Stimulated activated CD4-positive, alpha-beta T cell treated with anti-CD3 and anti-CD28 coated beads, Interleukin-12 subunit alpha, Interleukin-12 subunit beta, amount 100 ng/mL, for 24 hours (primary cell): ENCODE measurements at regions not wholly inside any gene's neighbourhood (a gene's known extent, or its start where the extent isn't known, plus 50 kb on each side); places are given as distances from the start of the nearest gene placed in this dataset.

Experiments
- DNase-seq, 2 experiments: peaks; one replicate each; pipeline ENCODE4 v3.0.0-alpha.2; 2020; ENCODE audit warnings: low read depth in 2 of 2

DNA sequence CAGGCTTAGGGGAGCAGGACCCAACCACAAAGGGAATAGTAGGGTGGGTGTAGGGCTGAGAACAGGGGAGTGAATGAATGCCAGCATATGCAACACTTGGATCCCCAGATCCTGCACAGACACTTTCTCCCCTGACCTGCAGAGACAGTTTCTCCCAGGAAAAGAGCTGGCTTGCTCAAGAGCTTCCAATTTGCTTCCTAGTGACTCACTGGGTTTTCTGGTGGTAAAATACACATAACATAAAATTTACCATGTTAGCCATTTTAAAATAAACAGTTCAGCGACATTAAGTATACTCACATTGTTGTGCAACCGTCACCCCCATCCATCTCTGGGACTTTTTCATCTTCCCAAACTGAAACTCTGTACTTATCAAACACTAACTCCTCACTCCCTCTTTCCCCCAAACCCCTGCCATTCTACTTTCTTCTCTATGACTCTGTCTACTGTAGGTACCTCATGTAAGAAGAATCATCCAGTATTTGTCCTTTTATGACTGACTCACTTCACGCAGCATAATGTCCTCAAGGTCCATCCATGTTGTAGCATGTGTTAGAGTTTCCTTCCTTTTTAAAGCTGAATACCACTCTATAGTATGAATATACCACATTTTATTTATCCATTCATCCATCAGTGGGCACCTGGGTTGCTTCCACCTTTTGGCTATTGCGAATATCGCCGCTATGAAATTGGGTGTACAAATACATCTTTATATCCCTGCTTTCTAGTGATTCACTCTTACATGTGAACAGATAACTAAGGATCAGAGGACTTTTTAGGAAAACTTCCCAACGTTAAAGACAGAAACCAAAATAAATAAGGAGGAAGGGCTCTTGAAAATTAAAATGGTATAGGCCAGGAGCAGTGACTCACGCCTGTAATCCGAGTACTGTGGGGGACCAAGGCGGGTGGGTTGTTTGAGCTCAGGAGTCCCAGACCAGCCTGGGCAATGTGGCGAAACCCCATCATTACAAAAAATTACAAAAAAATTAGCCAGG is 95.6 kb upstream of the TJP1 start:
- DNase-seq: no peak

DNA sequence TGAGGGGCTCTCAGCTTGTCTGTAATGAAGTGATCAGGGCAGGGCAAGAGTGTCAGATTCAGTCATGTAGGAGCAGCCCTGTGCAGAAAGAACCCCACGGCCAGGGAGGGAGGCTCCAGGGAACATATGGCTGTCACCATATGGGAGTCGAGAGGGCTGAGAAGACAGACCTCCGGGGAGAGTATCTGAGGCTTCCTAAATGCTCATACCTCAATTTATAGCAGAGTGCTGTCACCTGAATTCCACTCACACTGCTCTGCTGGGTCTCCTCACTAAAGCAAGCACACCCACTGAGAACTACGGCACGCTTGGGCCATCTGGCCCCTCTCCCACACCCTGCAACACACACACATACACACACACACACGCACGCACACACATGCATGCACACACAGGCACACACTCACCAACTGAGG is 92.3 kb upstream of the TJP1 start:
- DNase-seq: no peak

DNA sequence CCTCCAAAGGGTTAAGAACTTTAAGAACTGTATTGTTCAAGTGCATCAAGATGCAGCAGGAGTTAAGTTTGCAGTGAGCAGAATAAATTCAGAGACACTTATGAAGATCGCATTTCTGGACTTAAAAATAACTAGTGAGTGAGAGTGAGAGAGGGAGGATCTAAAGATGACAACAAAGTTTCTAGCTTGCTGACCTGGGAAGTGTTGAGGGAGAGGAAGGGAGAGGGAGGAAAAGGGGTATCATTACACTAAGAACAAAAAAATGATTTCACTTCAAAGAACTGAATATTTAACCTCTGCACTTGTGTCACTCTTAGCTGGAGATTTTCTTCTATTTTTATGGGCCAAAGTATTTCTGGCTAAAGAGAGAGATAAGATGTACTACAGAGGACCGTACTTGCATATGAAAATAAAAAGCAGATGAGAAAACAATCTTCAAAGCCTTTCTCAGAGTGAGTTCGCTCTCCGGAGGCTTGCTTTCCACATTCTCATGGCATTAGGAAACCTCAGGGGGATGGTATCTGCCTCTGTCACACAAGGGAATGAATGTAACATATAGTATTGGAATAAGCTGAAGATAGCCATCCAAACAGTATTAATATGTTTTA is 91.4 kb upstream of the TJP1 start:
- DNase-seq: no peak

DNA sequence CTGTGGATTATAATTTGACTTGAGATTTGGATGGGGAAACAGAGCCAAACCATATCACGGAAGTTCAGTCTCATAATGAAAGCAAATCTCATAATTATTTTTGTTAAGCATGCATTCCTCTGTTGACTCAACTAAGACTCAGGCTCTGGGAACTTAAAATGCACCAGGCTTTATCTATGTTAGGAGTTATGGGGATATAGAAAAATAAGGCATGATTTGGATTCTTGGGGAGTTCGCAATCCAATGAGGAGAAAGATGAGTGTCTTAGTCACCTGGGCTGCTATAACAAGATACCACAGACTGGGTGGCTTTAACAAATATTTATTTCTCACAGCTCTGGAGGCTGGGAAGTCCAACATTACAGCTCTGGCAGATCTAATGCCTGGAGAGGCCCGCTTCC is 89.4 kb upstream of the TJP1 start:
- DNase-seq: no peak

DNA sequence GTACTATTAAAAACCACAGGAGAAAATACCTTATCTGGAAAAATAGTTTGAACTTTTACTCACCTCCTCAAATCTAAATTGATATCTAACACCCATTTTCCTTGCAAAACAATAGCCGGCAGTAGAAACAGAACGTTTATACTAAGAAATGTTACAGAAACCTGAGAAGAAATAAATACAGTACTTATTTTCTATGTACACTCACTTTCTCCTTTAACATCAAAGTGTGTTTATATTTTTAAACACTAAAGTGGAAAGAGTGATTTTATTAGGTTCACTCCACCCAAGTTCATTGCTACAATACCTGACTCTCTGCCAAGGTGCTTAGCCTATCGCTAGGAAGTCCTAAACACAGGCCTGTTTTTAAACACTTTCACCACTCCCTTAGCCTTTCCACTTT is 87.8 kb upstream of the TJP1 start:
- no peak for DNase-seq

DNA sequence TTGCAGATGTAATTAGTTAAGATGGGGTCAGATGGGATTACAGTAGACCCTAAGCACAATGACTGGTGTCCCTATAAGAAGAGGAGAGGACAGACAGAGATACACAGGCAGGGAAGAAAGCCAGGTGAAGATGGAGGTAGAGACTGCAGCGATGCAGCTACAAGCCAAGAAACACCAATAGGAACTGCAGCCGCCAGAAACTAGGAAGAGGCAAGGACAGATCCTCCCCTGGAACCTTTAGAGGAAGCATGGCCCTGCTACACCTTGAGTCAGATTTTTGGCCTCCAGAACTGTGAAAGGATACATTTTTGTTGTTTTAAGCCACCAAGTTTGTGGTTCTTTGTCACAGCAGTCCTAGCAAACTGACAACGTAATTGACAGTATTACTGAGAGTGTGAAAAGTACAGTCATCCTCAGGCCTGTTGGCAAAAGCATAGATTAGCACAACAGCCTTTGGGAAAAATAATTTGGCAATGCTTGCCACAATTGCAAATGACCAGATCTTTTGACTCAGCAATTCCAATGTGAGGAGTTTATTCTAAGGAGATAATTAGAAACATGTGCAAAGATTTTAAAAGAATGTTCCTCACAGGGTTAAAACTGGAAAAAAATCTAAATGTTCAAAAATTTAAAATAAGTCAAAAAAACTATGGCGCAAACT is 82.6 kb upstream of the TJP1 start:
- no peak for DNase-seq

DNA sequence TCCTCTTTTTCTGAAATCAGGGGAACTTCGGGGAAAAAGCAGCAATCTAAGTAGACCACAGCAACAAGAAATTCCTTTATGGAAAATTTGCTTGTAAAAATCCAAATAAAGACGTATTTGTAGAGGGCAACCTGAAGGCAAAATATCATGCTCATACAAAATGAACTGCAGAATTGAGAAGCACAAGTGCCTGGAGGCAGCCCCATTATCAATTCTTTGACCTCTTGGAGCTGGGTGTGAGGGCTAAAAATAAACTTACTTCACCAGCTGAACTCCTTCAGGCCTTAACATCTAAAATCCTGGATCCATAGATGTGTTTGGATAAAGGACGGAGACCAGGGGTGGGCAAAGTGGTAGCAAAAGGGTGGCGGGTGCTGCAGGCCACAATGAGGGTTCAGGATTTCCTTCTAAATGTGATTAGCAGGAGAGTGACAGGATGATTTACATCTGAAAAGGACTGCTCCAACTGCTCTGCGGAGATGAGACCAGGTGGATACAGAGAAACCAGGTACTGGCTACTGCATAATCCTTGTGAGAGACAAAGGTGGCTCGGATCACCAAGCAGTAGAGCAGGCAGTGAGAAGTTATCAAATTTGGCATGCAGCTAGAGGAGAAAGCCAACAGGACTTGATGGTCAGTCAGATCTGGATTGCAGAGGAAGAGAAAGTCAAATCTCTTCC is 81.7 kb upstream of the TJP1 start:
- DNase-seq: no peak

DNA sequence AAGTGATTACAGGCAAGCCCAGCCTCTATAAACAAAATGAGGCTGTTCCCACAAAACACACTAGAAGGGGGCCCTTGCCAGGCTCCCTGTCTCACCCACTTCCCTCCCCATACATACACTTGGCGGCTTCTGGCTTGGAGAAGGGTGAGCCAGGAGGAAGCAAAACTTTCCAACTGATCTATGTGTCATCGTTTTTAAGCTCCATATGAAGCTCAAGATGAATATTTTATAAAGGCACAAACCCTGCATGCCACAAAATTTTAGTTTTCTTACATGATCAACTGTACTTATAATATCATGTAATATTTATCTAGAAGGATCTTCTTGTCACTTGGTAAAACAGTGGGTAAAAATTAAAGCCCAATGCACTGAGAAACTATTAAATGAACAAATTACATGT is 80.8 kb upstream of the TJP1 start:
- DNase-seq: no peak

DNA sequence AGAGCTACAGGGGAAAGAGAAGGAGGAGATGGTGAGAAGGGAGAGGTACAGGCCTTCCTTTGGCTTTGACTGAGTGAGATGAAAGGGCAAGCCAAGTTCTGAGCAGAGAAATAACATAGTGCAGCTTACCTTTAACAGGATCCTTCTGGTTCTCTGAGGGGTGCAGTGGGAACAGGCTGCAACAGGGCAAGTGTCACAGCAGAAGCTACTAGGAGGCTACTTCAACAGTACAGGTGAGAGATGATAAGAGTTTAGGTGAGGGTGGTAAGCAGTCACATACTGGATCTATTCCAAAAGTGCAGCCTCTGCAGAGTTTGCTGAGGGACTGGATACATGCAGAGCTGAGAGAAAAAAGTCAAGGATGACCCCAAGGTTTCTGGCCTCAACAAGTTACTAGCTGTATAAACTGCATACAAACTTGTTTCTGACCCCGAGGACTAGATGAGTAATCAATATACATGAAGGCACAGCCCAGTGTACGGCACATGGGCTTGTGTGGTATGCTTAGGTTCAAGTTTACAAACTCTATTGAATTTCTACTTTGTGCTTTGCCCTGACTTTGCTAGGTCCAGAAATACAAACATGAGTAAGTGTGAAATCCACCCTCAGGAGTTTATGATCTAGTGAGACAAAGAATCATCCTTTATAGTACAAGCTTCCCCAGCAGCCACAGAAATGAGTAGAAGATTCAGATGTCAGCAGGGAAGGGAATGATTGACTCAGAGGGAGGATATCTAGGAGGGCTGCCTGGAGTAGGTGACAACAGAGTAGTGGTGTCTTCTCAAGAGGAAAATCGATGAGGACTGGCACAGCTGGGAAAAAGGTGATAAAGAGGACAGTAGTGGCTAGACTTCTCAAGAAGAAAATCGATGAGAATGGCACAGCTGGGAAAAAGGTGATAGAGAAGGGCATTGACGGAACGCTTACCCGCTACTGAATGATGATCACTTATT is 78.2 kb upstream of the TJP1 start:
- DNase-seq: no peak

DNA sequence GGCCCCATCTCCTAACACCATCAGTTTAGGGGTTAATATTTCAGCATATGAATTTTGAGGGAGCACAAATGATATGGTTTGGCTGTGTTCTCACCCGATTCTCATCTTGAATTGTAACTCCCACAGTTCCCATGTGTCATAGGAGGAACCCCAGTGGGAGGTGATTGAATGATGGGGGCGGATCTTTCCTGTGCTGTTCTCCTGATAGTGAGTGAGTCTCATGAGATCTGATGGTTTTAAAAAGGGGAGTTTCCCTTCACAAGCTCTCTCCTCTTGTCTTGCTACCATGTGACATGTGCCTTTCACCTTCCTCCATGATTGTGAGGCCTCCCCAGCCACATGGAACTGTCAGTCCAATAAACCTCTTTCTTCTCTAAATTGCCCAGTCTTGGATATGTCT is 73.8 kb upstream of the TJP1 start:
- no peak for DNase-seq

DNA sequence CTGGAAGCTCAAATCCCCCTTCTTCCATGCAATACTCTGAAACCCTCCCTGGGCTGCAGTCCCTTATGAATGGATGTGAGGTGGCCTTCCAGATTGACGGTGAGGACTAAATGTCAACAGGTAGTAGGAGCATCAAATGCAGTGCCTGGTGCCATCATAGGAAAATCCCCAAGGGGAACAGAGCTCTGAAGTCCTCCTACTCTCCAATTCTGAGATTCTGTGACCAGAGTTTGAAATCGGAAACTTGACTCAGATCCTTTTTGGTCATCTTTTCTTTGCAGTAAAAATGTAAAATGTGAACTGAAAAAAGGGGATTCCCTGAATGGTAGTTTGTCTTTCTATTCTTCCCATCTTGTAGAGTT is 68.8 kb upstream of the TJP1 start:
- DNase-seq: no peak

DNA sequence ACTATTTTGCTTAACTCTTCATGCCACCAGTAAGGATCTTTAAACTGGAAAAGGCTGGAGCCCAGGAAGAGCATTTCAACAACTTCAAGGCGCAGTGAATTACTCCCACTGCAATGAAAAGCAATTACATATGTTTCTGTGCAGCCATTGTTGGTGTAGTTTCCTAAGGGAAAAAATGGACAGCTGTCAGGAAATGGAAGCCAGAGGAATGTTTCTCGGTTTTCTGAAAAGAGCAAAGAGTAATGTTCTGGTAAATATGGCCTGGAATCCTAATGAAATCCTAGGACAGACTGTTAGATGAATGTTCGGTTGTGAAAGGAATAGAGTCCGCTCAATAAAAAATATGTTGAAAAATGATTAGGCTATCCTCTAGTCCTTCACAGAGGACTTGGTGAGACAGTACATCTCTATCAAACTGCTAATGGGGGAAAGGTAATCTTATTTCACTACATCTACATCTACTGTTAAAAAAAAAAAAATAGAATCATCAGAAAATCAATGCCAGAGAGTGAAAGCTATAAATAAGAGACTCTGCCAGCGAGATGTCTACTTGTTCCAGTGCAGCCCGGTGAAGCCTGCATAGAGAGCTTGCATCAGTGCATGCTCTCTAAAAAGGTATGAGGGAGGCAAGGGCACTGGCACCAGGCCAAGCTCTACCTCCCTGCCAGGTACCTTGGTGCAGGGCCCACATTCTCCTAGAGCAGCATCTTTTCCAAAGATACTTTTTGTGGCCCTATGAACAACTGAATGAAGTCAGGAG is 68.2 kb upstream of the TJP1 start:
- DNase-seq: no peak

DNA sequence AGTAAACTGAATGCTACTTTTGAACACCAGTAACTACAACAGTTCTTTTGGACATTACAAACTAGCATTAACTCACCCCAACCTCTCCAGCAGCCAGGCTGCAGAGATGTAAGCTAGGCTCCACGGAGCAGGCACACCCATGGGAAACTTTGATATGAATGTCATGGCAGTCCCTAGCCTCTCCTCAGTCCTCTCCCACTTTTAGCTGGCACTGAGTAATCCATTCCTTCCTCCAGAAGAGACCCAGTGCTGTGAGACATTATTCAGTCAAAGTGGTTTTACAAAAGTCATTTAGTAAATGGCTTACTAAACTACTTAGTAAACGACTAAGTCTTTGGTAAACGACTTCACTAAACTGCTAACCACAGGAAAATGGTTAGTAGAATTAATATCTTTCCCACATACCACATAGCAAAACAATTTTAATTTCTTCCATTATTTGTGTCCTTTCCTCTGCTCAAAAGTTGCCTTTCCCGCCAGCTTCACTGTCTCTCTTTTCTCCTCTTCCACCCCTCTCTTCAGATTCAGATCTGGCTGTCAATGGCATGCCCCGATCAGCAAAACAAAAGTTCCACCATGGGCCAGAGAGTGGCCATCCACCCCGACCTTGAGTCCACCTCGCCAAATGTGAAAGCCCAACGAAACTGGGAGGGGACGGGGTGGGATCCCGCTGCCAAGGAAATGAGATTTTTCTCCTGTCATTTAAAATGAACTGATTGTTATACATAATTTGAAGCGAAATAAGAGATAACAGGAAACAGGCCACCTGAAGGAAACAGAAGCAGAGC is 67.5 kb upstream of the TJP1 start:
- no peak for DNase-seq

DNA sequence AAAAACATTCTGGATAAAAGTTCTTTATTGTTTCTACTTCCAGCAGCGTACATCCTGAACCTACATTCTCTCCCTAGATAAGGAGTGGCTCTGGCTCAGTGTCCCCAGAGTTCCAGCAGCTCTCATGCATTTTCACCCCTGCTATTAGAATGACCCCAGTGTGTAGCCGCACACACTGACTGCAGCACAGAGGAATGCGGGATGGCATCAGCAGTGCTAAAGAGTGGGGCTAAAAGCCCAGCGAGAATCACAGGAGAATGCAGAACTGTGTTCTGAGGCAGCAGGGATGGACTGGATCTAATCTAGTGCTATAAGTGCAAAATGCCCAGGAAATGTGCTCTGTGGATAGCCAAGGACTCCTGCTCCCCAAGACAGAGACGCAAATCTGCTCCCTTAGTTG is 66.4 kb upstream of the TJP1 start:
- DNase-seq: no peak

DNA sequence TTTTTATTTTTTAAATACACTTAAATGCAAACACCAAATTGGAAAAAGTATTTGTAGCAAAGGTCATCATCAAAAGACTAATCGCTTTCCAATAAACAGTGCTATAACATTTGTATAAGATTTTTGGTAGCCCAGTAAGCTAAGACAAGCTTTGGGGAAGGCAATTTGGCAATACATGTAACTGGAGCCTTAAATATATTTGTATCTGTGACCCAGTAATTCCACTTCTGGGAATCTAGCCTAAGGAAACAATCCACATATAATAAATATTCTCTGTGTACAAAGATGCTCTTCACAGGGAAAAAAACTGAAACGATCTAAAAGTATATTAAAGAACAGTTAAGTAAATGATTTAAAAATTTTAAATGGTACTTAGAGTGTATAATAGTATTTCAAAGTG is 65.5 kb upstream of the TJP1 start:
- no peak for DNase-seq

DNA sequence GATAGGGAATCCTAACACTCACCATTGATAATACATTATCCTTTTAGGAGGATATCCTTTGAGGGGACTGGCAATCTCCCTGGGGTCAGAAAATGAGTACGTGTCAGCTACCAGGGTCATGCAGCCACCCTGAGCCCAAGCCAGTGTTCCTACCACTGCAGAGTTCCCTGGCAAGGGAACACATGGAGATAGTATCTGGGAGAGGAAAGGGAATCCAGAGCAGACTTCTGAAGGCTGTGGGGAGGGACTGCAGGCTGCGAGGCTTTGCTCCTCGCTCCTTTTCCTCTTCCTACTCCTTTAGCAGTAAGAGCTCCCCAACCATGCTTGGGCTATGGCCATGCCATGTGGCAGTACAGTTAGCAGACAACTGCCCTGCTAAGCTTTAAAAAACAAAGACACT is 62.9 kb upstream of the TJP1 start:
- no peak for DNase-seq

DNA sequence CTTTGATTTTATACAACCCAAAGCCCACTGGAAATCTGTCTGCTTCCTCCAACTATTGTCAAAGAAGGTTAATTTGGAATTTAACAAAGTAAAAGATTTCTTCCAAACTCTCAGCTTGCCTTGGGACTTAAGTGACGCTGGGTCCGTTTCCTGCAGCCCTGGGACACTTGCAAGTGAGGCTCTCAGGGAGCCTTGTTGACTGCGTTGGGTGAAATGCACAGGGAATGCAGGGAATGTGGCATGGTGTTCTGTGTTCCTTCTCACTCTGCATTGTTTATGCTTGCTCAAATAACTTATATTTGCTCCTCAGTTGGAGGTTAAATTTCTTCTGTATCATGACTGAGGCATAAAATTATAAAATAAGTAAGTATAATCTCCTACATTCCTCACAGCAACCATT is 60.9 kb upstream of the TJP1 start:
- no peak for DNase-seq

DNA sequence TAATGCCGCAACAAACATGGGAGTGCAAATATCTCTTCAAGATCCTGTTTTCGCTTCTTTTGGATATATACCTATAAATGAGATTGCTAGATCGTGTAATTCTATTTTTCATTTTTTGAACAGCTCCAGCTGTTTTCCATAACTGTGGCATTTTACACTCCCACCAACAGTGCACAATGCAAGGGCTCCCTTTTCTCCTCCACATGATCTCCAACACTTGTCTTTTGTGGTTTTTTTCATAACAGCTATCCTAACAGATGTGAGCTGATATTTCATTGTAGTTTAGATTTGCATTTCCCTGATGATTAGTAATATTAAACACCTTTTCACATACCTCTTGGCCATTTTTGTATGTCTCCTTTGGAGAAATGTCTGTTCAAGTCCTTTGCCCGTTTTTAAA is 58.6 kb upstream of the TJP1 start:
- DNase-seq: no peak

DNA sequence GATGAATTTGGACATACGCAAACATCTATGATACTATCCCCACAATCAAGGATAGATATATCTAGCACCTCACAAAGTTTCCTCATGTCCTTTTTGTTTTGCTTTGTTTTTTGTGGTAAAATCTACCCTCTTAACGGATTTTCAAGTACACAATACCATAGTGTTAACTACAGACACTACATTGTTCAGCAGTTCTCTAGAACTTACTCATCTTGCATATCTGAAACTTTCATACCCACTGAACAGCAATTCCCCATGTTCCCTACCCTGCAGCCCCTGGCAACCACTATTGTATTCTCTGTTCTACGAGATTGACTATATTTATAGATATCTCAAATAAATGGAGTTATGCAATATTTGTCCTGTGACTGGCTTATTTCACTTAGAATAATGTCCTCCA is 58.1 kb upstream of the TJP1 start:
- DNase-seq: no peak

DNA sequence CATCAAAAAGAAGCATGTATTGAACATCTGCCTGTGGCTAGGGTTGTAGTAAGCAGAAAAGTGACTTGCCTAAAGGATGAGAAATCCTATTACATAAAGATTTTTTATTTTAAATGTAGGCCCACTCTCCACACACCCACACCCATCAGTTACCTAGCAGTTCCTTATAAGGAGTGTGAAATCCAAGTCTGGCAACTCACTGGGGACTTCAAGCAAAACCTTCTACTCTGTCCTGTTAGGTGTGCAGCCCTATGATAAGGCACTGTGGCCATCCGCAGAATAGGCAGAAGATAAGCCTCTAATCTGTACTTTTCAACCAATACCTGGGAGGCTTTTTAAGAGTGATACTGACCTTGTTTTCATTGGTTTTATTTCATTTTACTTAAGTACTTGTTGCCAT is 52.7 kb upstream of the TJP1 start:
- no peak for DNase-seq
